ENCODE measurements at regions not wholly inside any gene's neighbourhood (a gene's known extent, or its start where the extent isn't known, plus 50 kb on each side); places are given as distances from the start of the nearest gene placed in this dataset.
"Not testable (repeated sequence)": the region's sequence is repeated elsewhere in the genome, so short reads cannot be mapped to it uniquely, and the experiment has no call there.

GRCh38 chr6:156686995-156687788 lies 90.0 kb upstream of the ARID1B start:
- H3K9ac ChIP-seq (ENCODE audit: low read length) = peak overlapping the region; percentile 57
- H3K27me3 ChIP-seq (ENCODE audit: control insufficient read depth, insufficient read depth, low read length) = no peaks in the 10 kb centered on the region
- H3K4me1 ChIP-seq (ENCODE audit: control insufficient read depth, insufficient read depth, low read length) = peaks cover 8% of the 10 kb centered on the region
- H3K27ac ChIP-seq (ENCODE audit: low read depth, low read length) = peak overlapping the region; percentile 98
- peak overlapping the region; percentile 80 for H3K4me3 ChIP-seq (ENCODE audit: low read length)
- H3K36me3 ChIP-seq (ENCODE audit: control insufficient read depth, insufficient read depth, low read length) = no peaks in the 10 kb centered on the region

GRCh38 chr6:156686301-156686994 lies 90.7 kb upstream of the ARID1B start:
- Histone ChIP-seq H3K27ac (ENCODE audit: low read depth, low read length) (peak overlapping the region; percentile 98), H3K36me3 (ENCODE audit: control insufficient read depth, insufficient read depth, low read length) (no peaks in the 10 kb centered on the region), H3K4me1 (ENCODE audit: control insufficient read depth, insufficient read depth, low read length) (peaks cover 8% of the 10 kb centered on the region), H3K27me3 (ENCODE audit: control insufficient read depth, insufficient read depth, low read length) (no peaks in the 10 kb centered on the region), H3K9ac (ENCODE audit: low read length) (peak overlapping the region; percentile 57), H3K4me3 (ENCODE audit: low read length) (peak overlapping the region; percentile 80)

- peak overlapping the region; percentile 57 for H3K9ac ChIP-seq (ENCODE audit: low read length)
- H3K4me3 ChIP-seq (ENCODE audit: low read length) = peak overlapping the region; percentile 80
- H3K4me1 ChIP-seq (ENCODE audit: control insufficient read depth, insufficient read depth, low read length) = peaks cover 8% of the 10 kb centered on the region
- no peaks in the 10 kb centered on the region for H3K36me3 ChIP-seq (ENCODE audit: control insufficient read depth, insufficient read depth, low read length)
- H3K27me3 ChIP-seq (ENCODE audit: control insufficient read depth, insufficient read depth, low read length) = no peaks in the 10 kb centered on the region
- H3K27ac ChIP-seq (ENCODE audit: low read depth, low read length) = peak overlapping the region; percentile 98
Observed at GRCh38 chr6:156685823-156686222, 91.4 kb upstream of the ARID1B start.

- no peaks in the 10 kb centered on the region for H3K27me3 ChIP-seq (ENCODE audit: control insufficient read depth, insufficient read depth, low read length)
- H3K36me3 ChIP-seq (ENCODE audit: control insufficient read depth, insufficient read depth, low read length) = no peaks in the 10 kb centered on the region
- no peak overlapping the region for H3K27ac ChIP-seq (ENCODE audit: low read depth, low read length)
- H3K9ac ChIP-seq (ENCODE audit: low read length) = no peak overlapping the region
- H3K4me3 ChIP-seq (ENCODE audit: low read length) = no peak overlapping the region
- H3K4me1 ChIP-seq (ENCODE audit: control insufficient read depth, insufficient read depth, low read length) = peaks cover 8% of the 10 kb centered on the region
Observed at GRCh38 chr6:156683821-156684220, 93.4 kb upstream of the ARID1B start.

GRCh38 chr6:156676721-156677120 lies 100.5 kb upstream of the ARID1B start:
- H3K27me3 ChIP-seq (ENCODE audit: control insufficient read depth, insufficient read depth, low read length) = no peaks in the 10 kb centered on the region
- no peak overlapping the region for H3K9ac ChIP-seq (ENCODE audit: low read length)
- H3K4me1 ChIP-seq (ENCODE audit: control insufficient read depth, insufficient read depth, low read length) = no peaks in the 10 kb centered on the region
- H3K27ac ChIP-seq (ENCODE audit: low read depth, low read length) = no peak overlapping the region
- H3K36me3 ChIP-seq (ENCODE audit: control insufficient read depth, insufficient read depth, low read length) = no peaks in the 10 kb centered on the region
- H3K4me3 ChIP-seq (ENCODE audit: low read length) = no peak overlapping the region

GRCh38 chr6:156674197-156674596 lies 103.0 kb upstream of the ARID1B start:
- no peaks in the 10 kb centered on the region for H3K27me3 ChIP-seq (ENCODE audit: control insufficient read depth, insufficient read depth, low read length)
- no peak overlapping the region for H3K9ac ChIP-seq (ENCODE audit: low read length)
- no peak overlapping the region for H3K4me3 ChIP-seq (ENCODE audit: low read length)
- H3K36me3 ChIP-seq (ENCODE audit: control insufficient read depth, insufficient read depth, low read length) = no peaks in the 10 kb centered on the region
- no peaks in the 10 kb centered on the region for H3K4me1 ChIP-seq (ENCODE audit: control insufficient read depth, insufficient read depth, low read length)
- no peak overlapping the region for H3K27ac ChIP-seq (ENCODE audit: low read depth, low read length)

- not testable (repeated sequence) for H3K36me3 ChIP-seq (ENCODE audit: control insufficient read depth, insufficient read depth, low read length); H3K27ac ChIP-seq (ENCODE audit: low read depth, low read length); H3K4me1 ChIP-seq (ENCODE audit: control insufficient read depth, insufficient read depth, low read length); H3K27me3 ChIP-seq (ENCODE audit: control insufficient read depth, insufficient read depth, low read length); H3K9ac ChIP-seq (ENCODE audit: low read length); H3K4me3 ChIP-seq (ENCODE audit: low read length)
Observed at GRCh38 chr6:156670097-156670496, 107.1 kb upstream of the ARID1B start.

- Histone ChIP-seq H3K36me3 (ENCODE audit: control insufficient read depth, insufficient read depth, low read length) (no peaks in the 10 kb centered on the region), H3K27me3 (ENCODE audit: control insufficient read depth, insufficient read depth, low read length) (no peaks in the 10 kb centered on the region), H3K4me3 (ENCODE audit: low read length) (no peak overlapping the region), H3K9ac (ENCODE audit: low read length) (no peak overlapping the region), H3K4me1 (ENCODE audit: control insufficient read depth, insufficient read depth, low read length) (no peaks in the 10 kb centered on the region), H3K27ac (ENCODE audit: low read depth, low read length) (no peak overlapping the region)
Observed at GRCh38 chr6:156662025-156662445, 115.1 kb upstream of the ARID1B start.

GRCh38 chr6:156660389-156660788 lies 116.8 kb upstream of the ARID1B start:
- no peaks in the 10 kb centered on the region for H3K4me1 ChIP-seq (ENCODE audit: control insufficient read depth, insufficient read depth, low read length)
- H3K36me3 ChIP-seq (ENCODE audit: control insufficient read depth, insufficient read depth, low read length) = no peaks in the 10 kb centered on the region
- H3K9ac ChIP-seq (ENCODE audit: low read length) = no peak overlapping the region
- no peaks in the 10 kb centered on the region for H3K27me3 ChIP-seq (ENCODE audit: control insufficient read depth, insufficient read depth, low read length)
- H3K4me3 ChIP-seq (ENCODE audit: low read length) = no peak overlapping the region
- no peak overlapping the region for H3K27ac ChIP-seq (ENCODE audit: low read depth, low read length)

GRCh38 chr6:156659822-156660198 lies 117.4 kb upstream of the ARID1B start:
- no peak overlapping the region for H3K4me3 ChIP-seq (ENCODE audit: low read length)
- no peaks in the 10 kb centered on the region for H3K36me3 ChIP-seq (ENCODE audit: control insufficient read depth, insufficient read depth, low read length)
- no peak overlapping the region for H3K27ac ChIP-seq (ENCODE audit: low read depth, low read length)
- no peaks in the 10 kb centered on the region for H3K4me1 ChIP-seq (ENCODE audit: control insufficient read depth, insufficient read depth, low read length)
- H3K27me3 ChIP-seq (ENCODE audit: control insufficient read depth, insufficient read depth, low read length) = no peaks in the 10 kb centered on the region
- H3K9ac ChIP-seq (ENCODE audit: low read length) = no peak overlapping the region

- H3K27me3 ChIP-seq (ENCODE audit: control insufficient read depth, insufficient read depth, low read length) = no peaks in the 10 kb centered on the region
- H3K27ac ChIP-seq (ENCODE audit: low read depth, low read length) = no peak overlapping the region
- H3K9ac ChIP-seq (ENCODE audit: low read length) = no peak overlapping the region
- no peaks in the 10 kb centered on the region for H3K4me1 ChIP-seq (ENCODE audit: control insufficient read depth, insufficient read depth, low read length)
- no peak overlapping the region for H3K4me3 ChIP-seq (ENCODE audit: low read length)
- no peaks in the 10 kb centered on the region for H3K36me3 ChIP-seq (ENCODE audit: control insufficient read depth, insufficient read depth, low read length)
Observed at GRCh38 chr6:156658966-156659821, 118.0 kb upstream of the ARID1B start.

- Histone ChIP-seq H3K9ac (ENCODE audit: low read length) (no peak overlapping the region), H3K36me3 (ENCODE audit: control insufficient read depth, insufficient read depth, low read length) (no peaks in the 10 kb centered on the region), H3K27me3 (ENCODE audit: control insufficient read depth, insufficient read depth, low read length) (no peaks in the 10 kb centered on the region), H3K4me1 (ENCODE audit: control insufficient read depth, insufficient read depth, low read length) (no peaks in the 10 kb centered on the region), H3K27ac (ENCODE audit: low read depth, low read length) (no peak overlapping the region), H3K4me3 (ENCODE audit: low read length) (no peak overlapping the region)
Observed at GRCh38 chr6:156658186-156658965, 118.8 kb upstream of the ARID1B start.
